ENCODE measurements at regions not wholly inside any gene's neighbourhood (a gene's known extent, or its start where the extent isn't known, plus 50 kb on each side); places are given as distances from the start of the nearest gene placed in this dataset.

DNA sequence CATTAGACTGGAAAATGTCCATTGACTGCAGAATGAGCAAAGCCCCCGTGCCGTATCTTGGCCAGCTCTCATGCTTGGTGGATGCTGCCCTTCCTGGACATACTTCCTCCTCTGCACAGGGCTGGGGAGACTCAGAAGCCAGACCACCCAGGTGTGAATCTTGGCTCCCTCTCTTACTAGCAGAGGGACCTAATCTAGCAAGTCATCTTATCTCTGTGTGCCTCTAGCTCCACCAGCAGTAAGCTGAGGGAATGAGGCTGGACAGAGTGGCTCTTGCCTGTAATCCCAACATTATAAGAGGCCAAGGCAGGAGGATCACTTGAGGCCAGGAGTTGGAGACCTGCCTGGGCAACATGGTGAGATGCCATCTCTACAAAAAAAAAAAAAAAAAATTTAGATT, 173.8 kb upstream of the GHITM start:
- no peak for DNase-seq (ENCODE audit: extremely low read depth in 1 of 11, low read depth in 9 of 11, low spot score in 4 of 11)

DNA sequence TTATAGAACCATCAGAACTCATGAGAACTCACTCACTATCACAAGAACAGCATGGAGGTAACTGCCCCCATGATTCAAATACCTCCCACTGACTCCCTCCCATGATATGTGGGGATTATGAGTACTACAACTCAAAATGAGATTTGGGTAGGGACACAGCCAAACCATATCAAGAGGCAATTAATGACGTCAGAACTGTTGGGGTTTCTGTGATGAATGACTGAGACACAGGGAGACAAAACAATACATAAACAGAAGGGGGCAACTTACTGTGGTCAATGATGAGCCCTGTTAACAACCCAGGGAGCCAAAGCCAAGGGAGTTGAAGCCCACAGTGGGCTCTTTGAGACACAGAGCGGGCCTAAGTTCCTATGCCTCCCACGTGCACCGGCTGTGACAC, 171.3 kb upstream of the GHITM start:
- no peak for DNase-seq (ENCODE audit: extremely low read depth in 1 of 11, low read depth in 9 of 11, low spot score in 4 of 11)

- no peak for DNase-seq (ENCODE audit: extremely low read depth in 1 of 11, low read depth in 9 of 11, low spot score in 4 of 11)
Measured at GRCh38 chr10:83978681-83979383, 160.5 kb upstream of the GHITM start.

DNA sequence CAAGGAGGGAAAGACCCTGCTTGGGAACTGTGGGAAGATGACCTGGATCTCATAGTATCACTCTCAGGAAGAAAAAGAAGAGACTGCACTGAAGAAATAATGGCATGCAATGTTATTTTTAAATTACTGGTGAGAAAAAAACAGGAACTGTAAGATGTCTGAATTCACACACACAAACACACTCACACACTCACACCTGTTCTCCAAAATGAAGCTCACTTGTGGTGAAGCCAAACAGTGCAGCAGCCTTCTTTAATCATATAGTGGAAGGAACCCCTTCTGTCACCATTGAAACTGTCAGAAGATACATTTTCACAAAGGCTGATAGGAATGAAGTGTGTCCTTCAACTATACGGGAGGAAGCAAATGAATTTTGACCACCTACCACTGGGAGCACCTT, 156.5 kb upstream of the GHITM start:
- no peak for DNase-seq (ENCODE audit: extremely low read depth in 1 of 11, low read depth in 9 of 11, low spot score in 4 of 11)

DNA sequence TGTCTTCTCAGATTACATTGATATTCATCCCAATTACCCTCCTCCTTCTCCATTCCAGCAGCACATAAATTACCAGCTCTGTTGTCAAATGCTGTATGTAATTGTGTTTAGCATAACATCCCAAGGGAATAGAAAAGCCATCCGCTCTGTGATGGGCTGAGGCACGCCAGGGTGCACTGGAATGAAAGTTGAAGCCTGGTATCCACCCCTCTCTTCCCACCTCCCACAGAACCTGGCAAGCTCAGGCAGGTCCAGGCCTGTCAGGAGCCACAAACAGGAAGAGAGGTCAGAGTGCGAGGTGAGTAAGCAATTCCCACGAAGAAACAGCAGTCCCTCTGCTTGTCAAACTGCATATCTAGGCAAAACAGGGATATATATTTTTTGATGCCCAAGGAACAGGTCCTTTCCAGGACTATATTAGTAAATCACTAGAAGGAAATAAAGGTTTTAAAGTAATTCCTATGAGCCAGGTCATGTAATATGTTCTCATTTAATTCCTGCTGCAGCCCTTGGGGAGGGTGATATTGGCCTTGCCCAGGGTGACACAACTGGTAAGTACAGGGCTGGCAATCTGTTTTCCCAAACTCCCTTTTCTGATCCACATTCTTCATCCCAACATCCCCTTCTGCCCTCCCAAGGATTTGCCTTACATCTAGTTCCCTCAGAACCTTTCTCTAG, 155.6 kb upstream of the GHITM start:
- peak in 8 of 11 donors; percentile 4 to 32 (median 24) for DNase-seq (ENCODE audit: extremely low read depth in 1 of 11, low read depth in 9 of 11, low spot score in 4 of 11)

- DNase-seq (ENCODE audit: extremely low read depth in 1 of 11, low read depth in 9 of 11, low spot score in 4 of 11): no peak
Measured at GRCh38 chr10:83984256-83984640, 155.1 kb upstream of the GHITM start.

- DNase-seq (ENCODE audit: extremely low read depth in 1 of 11, low read depth in 9 of 11, low spot score in 4 of 11): no peak
Measured at GRCh38 chr10:83986800-83987199, 152.5 kb upstream of the GHITM start.

GRCh38 chr10:83987216-83987615, 152.1 kb upstream of the GHITM start:
- no peak for DNase-seq (ENCODE audit: extremely low read depth in 1 of 11, low read depth in 9 of 11, low spot score in 4 of 11)

GRCh38 chr10:83988435-83988834, 150.9 kb upstream of the GHITM start:
- no peak for DNase-seq (ENCODE audit: extremely low read depth in 1 of 11, low read depth in 9 of 11, low spot score in 4 of 11)

DNA sequence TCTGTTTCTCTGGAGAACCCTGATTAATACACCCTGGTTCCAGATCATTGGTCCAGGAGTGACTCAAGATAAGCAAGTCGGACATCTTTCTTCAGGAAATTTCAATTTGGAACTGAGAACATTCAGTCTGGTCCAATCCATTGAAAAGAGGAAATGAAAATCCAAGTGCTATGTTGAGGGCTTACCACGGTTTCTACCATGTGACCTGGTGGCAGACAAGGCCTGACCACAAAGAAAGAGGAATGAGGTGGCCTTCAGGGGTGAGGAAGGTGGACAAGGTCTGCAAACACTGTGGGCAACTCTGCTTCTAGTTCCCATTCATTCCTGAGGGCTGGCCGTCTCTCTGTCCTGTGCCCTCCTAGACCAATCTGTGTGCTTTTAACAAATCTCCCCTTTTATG, 149.2 kb upstream of the GHITM start:
- DNase-seq (ENCODE audit: extremely low read depth in 1 of 11, low read depth in 9 of 11, low spot score in 4 of 11): no peak

DNA sequence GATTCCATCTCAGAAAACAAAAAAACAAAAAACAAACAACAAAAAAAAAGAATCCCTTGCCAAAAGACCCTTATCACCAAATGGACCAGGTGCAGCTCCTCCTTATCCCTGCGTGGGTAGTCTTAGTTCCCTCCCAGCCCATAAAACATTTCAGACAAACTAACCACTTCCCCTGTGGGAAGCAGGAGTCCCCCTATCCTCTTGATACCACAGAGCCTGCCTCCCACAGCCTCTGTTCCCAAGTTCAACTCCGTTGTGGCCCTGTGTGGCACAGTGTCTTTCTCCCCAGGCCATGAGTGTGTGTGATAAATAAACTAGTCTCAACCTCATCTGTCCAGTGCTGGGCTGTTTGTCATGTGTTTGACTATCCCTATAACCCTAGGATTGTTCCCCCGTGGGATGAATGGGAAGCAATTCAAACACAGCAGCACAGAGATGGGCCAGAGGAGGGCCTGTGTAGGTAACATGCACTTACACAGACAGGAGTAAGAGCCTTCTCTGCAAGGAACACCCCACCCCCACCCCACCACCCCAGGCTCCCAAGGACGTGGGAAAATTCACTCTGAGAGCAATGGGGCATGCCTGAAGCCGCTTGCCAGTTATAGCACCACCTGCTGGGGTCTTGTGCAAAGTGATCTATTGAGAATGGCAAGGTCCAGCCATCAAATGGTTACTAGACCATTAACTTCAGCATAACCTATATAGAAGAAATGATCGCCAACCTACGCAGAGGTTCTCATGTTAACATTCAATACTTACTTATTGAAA, 147.1 kb upstream of the GHITM start:
- DNase-seq (ENCODE audit: extremely low read depth in 1 of 11, low read depth in 9 of 11, low spot score in 4 of 11): peak in 8 of 11 donors; percentile 3 to 31 (median 20)

GRCh38 chr10:83994325-83994724, 145.0 kb upstream of the GHITM start:
- DNase-seq (ENCODE audit: extremely low read depth in 1 of 11, low read depth in 9 of 11, low spot score in 4 of 11): no peak

- no peak for DNase-seq (ENCODE audit: extremely low read depth in 1 of 11, low read depth in 9 of 11, low spot score in 4 of 11)
Measured at GRCh38 chr10:83995738-83996331, 143.5 kb upstream of the GHITM start.

DNA sequence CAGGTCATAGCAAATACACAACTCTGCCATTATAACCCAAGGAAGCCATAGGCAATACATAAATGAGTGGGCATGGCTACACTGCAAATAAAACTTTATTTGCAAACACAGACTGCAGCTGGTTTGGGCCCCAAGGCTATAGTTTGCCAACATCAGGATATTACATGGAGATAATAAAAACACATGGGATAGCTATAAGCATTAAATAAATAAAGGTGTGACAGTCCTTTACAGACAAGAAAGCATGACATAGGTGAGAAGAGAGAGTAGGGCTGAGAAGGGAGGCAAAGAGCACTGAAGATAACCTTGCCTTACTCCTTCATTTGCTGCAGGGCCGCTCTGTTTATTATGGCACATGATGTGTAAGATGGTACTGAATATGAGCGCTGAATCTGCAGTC, 135.1 kb upstream of the GHITM start:
- DNase-seq (ENCODE audit: extremely low read depth in 1 of 11, low read depth in 9 of 11, low spot score in 4 of 11): no peak

GRCh38 chr10:84005403-84005802, 133.9 kb upstream of the GHITM start:
- DNase-seq (ENCODE audit: extremely low read depth in 1 of 11, low read depth in 9 of 11, low spot score in 4 of 11): no peak

- DNase-seq (ENCODE audit: extremely low read depth in 1 of 11, low read depth in 9 of 11, low spot score in 4 of 11): no peak
Measured at GRCh38 chr10:84007482-84007881, 131.8 kb upstream of the GHITM start.

DNA sequence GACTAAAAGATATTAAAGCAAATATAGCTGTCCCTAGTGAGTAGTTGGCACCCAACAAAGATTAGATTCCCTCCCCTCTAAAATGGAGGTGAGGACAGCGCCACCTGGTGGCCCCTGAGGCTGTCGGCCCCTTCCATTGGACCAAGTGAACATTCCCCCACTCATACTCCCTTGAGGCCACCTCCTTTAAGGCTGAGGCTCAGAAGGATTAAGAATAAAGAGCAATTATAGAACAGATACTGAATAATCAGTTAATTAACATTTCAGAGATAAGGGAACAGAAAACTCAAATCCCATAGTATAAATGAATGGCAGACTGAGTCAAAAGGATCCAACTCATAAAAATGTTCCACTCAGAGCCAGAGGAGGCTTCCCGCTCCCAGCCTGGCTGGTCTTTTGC, 130.4 kb upstream of the GHITM start:
- DNase-seq (ENCODE audit: extremely low read depth in 1 of 11, low read depth in 9 of 11, low spot score in 4 of 11): no peak

DNA sequence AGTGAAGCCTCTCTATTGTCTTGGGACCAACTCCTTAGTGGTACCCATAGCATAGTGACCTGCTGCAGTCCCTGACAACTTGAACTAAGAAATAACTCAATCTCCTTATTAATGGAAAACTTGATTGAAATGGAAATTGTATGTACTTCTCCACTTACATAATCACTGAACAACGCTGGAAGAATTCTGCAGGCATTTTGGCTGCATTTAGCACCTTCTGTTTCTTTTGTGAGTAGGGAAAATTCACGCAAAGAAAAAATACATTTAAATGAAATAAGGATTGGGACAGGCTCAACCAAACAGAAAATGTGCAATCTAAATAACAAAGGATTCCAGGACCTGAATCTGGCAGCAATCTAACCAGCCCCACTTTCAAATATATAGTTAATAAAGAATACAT, 126.9 kb upstream of the GHITM start:
- no peak for DNase-seq (ENCODE audit: extremely low read depth in 1 of 11, low read depth in 9 of 11, low spot score in 4 of 11)

DNA sequence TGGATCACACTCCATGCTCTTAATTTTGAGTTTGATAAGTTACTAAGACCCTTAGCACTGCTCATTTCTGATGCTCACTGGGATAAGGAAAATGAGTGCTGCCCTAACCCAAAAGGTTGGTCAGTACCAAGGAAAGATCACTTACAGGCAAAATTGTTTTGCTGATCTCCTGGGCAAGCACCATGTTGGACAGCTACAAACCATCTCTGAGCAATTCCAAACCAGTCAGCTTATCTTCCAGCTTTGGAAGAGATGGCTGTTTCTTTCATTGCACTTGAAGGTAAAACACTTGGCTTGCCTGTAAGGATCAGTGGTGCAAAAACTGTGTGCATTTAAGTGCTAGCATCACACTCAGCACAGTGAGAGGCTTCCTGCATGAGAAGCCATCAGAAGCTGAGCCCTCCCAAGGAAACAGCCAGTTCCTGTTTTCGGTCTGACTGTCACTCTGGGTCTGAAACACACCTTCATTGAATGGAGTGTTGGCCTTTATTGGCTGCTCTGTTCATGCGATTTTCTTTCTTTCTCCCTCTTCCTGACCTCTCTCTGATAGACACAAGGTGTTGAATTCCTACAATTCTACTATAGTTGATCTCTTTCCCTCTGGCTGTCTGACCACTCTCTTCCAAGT, 126.4 kb upstream of the GHITM start:
- no peak for DNase-seq (ENCODE audit: extremely low read depth in 1 of 11, low read depth in 9 of 11, low spot score in 4 of 11)
